WERI-Rb-1 (cell line): ENCODE measurements at regions not wholly inside any gene's neighbourhood (a gene's known extent, or its start where the extent isn't known, plus 50 kb on each side); places are given as distances from the start of the nearest gene placed in this dataset.

Experiments
- DNase-seq: peaks from one replicate; pipeline ENCODE4 v3.0.0-alpha.2; 2020
- H3K27ac ChIP-seq: fragments of 250-450 bp; sonication (Bioruptor Pico); 2 replicates; pipeline ENCODE4 v1.5.1; 2020; ENCODE audit warnings: mild to moderate bottlenecking, moderate library complexity
- H3K27me3 ChIP-seq: fragments of 250-450 bp; sonication (Bioruptor Pico); 2 replicates; pipeline ENCODE4 v1.5.1; 2021; ENCODE audit warnings: mild to moderate bottlenecking, low read depth, moderate library complexity; ENCODE audit not compliant: insufficient read depth, severe bottlenecking
- H3K36me3 ChIP-seq: fragments of 250-450 bp; sonication (Bioruptor Pico); 2 replicates; pipeline ENCODE4 v1.5.1; 2020; ENCODE audit warnings: mild to moderate bottlenecking, moderate library complexity
- H3K4me3 ChIP-seq: 2 replicates; pipeline ENCODE4 v1.5.1; 2011; ENCODE audit warnings: low read depth, mild to moderate bottlenecking, control low read depth, low read length
- H3K9me3 ChIP-seq: fragments of 250-450 bp; sonication (Bioruptor Pico); 2 replicates; pipeline ENCODE4 v1.5.1; 2021; ENCODE audit warnings: mild to moderate bottlenecking, moderate library complexity; ENCODE audit not compliant: severe bottlenecking
- CTCF ChIP-seq: IDR thresholded peaks from 2 replicates; pipeline ENCODE4 v1.5.1; 2011; ENCODE audit warnings: low read depth, mild to moderate bottlenecking, control low read depth, inconsistent platforms, low read length

DNA sequence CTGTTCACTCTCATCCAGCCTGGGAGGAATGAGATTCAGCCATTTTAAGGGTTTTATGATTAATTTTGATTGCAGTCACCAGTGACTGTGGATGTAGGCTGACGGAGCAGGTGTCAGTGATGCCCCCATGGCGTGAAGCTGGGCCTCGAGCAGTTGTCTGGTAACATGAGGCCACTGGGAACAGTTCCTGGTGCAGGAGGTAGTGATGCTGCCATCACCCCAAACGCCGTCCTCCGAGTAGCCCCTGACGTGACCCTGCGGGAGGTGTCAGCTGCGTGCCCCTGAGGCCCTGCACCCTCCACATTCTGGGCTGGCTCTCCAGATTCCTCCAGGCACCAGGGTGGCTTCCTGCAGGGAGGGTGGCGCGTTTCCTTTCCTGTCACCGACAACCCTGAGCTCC lies 277.2 kb downstream of the TEX29 start:
- peaks cover 93% of the 10 kb centered on the region for H3K27me3 ChIP-seq
- TF ChIP-seq CTCF: no peak
- H3K27ac ChIP-seq: no peak overlapping the region
- H3K36me3 ChIP-seq: no peaks in the 10 kb centered on the region
- H3K4me3 ChIP-seq: no peak overlapping the region
- no peak for DNase-seq
- peaks cover 4% of the 10 kb centered on the region for H3K9me3 ChIP-seq

- no peak overlapping the region for H3K27ac ChIP-seq
- no peaks in the 10 kb centered on the region for H3K36me3 ChIP-seq
- DNase-seq: no peak
- peaks cover 99% of the 10 kb centered on the region for H3K27me3 ChIP-seq
- no peak overlapping the region for H3K4me3 ChIP-seq
- no peak for TF ChIP-seq CTCF
- no peaks in the 10 kb centered on the region for H3K9me3 ChIP-seq
Observed at GRCh38 chr13:111598747-111599146, 278.3 kb downstream of the TEX29 start.

DNA sequence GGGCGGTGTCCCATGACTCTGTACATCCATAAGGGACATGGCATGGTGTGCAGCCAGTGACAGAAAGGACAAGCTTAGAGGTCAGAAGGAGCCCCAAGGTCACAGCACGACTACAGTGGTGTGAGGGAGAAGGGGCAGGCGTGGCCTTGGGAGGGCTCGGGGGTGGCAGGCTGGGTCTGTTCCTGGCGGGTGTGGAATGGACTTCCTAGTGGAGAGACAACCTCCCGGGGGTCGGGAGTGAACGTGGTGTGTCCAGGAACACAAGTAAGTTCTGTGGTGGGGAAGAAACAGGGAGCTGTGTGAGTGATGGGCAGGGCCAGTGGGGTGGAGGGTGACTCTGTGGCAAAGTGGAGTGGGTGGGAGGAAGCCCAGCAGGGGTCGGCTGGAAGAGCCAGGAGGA lies 279.3 kb downstream of the TEX29 start:
- TF ChIP-seq CTCF: no peak
- no peaks in the 10 kb centered on the region for H3K36me3 ChIP-seq
- DNase-seq: no peak
- H3K27me3 ChIP-seq: peaks cover 99% of the 10 kb centered on the region
- no peak overlapping the region for H3K27ac ChIP-seq
- no peaks in the 10 kb centered on the region for H3K9me3 ChIP-seq
- no peak overlapping the region for H3K4me3 ChIP-seq

DNA sequence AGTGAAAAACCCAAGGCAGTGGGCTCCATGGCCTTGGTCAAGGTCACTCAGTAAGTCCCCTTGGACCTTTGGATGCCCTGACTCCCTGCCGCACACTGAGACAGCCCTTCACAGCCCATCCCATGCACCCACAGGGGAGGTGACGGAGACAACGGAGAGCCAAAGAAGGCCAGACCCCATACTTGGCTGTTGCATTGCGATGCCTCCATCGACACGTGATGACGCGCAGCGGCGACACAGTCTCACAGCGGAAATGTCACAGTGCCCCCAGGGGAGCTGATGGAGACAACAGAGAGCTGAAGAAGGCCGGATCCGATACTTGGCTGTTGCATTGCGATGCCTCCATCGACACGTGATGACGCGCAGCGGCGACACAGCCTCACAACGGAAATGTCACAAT lies 282.4 kb downstream of the TEX29 start:
- Histone ChIP-seq H3K27me3 (peaks cover 96% of the 10 kb centered on the region), H3K9me3 (no peaks in the 10 kb centered on the region), H3K27ac (no peak overlapping the region), H3K4me3 (no peak overlapping the region), H3K36me3 (no peaks in the 10 kb centered on the region)
- DNase-seq: no peak
- TF ChIP-seq CTCF: no peak

GRCh38 chr13:111604097-111604496 lies 283.7 kb downstream of the TEX29 start:
- H3K4me3 ChIP-seq: no peak overlapping the region
- H3K36me3 ChIP-seq: no peaks in the 10 kb centered on the region
- peak; percentile 35 for TF ChIP-seq CTCF
- H3K9me3 ChIP-seq: peaks cover 8% of the 10 kb centered on the region
- H3K27ac ChIP-seq: no peak overlapping the region
- peaks cover 96% of the 10 kb centered on the region for H3K27me3 ChIP-seq
- DNase-seq: no peak

- H3K4me3 ChIP-seq: no peak overlapping the region
- no peak overlapping the region for H3K27ac ChIP-seq
- peaks cover 96% of the 10 kb centered on the region for H3K27me3 ChIP-seq
- no peaks in the 10 kb centered on the region for H3K36me3 ChIP-seq
- peaks cover 8% of the 10 kb centered on the region for H3K9me3 ChIP-seq
- no peak for TF ChIP-seq CTCF
- no peak for DNase-seq
Observed at GRCh38 chr13:111608556-111608955, 288.1 kb downstream of the TEX29 start.
